ENCODE measurements at regions not wholly inside any gene's neighbourhood (a gene's known extent, or its start where the extent isn't known, plus 50 kb on each side); places are given as distances from the start of the nearest gene placed in this dataset.

DNA sequence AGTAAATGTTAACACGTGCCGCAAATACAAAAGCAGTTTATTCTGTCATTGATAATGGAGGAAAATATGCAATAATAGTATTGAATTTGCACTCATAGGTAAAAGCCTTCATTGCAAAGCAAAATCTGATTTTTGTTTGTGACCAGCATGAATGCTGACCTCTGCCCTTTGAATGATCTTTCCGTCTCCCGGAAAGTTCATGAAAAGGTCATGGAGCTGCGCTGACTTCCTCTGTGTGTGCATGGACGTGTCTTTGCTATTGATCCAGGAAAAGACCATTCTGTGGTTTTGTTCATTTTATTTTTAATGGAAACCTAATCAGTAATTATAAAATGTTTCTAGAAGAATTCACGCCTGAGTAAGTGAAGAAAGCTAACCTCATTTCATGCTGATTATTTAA is 320.0 kb downstream of the MTX2 start:
- no peaks in the 10 kb centered on the region for H3K36me3 ChIP-seq
- TF ChIP-seq, protein P1, sequence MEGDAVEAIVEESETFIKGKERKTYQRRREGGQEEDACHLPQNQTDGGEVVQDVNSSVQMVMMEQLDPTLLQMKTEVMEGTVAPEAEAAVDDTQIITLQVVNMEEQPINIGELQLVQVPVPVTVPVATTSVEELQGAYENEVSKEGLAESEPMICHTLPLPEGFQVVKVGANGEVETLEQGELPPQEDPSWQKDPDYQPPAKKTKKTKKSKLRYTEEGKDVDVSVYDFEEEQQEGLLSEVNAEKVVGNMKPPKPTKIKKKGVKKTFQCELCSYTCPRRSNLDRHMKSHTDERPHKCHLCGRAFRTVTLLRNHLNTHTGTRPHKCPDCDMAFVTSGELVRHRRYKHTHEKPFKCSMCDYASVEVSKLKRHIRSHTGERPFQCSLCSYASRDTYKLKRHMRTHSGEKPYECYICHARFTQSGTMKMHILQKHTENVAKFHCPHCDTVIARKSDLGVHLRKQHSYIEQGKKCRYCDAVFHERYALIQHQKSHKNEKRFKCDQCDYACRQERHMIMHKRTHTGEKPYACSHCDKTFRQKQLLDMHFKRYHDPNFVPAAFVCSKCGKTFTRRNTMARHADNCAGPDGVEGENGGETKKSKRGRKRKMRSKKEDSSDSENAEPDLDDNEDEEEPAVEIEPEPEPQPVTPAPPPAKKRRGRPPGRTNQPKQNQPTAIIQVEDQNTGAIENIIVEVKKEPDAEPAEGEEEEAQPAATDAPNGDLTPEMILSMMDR (IDR thresholded peaks at IDR 0.05): no peak
- TF ChIP-seq POLR2A (IDR thresholded peaks at IDR 0.05) (no peak), EP300 (IDR thresholded peaks at IDR 0.05) (no peak)
- WGBS, 2 donors: 45 to 55% methylated on average over 7 of the region's 7 CpGs
- H3K4me1 ChIP-seq: peaks cover 0 to 2% (median 0%) of the 10 kb centered on the region in 4 donors
- no peak overlapping the region for H3K4me3 ChIP-seq
- H3K27me3 ChIP-seq: peaks cover 0 to 4% of the 10 kb centered on the region in 2 donors
- DNase-seq (ENCODE audit: low spot score in 2 of 2): no peak
- no peak overlapping the region for H3K27ac ChIP-seq
- no peaks in the 10 kb centered on the region for H3K9me3 ChIP-seq

DNA sequence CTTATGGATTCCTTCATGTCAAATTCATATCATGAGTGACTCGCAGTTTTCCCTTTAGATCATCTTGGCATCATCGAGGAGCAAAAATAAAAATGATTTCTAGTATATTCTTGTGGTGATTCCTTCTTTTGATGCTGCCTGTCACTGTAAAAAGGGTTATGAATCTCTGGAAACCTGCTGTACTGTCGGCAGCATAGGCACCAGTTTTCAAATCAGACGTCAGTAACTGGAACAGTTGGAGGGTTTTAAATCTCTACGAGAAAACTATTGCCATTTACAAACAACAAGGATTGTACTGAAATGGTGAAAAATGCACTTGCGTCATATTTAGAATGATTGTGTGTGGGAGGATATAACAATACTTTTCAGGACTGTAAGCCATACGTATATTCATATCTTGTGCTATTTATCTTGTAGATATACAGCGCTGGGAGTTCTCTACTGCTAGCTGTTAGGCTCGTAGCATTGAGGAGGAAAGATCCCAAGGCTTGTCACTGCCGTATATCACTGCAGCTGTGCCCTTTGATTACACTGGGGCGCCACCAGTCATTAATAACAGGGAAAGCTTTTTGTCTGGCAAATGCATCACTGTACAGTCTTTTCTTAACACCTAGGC is 320.7 kb downstream of the MTX2 start:
- TF ChIP-seq, protein P1 (IDR thresholded peaks at IDR 0.05): no peak
- TF ChIP-seq POLR2A (IDR thresholded peaks at IDR 0.05): no peak
- no peak for TF ChIP-seq EP300 (IDR thresholded peaks at IDR 0.05)
- WGBS, 2 donors: 48 to 54% methylated on average over 11 of the region's 11 CpGs
- Histone ChIP-seq H3K4me1 (no peaks in the 10 kb centered on the region), H3K27ac (no peak overlapping the region), H3K27me3 (no peaks in the 10 kb centered on the region), H3K4me3 (no peak overlapping the region), H3K9me3 (no peaks in the 10 kb centered on the region), H3K36me3 (no peaks in the 10 kb centered on the region)
- no peak for DNase-seq (ENCODE audit: low spot score in 2 of 2)

- WGBS, 2 donors: 89 to 91% methylated on average over 6 of the region's 6 CpGs
- Histone ChIP-seq H3K36me3 (no peaks in the 10 kb centered on the region), H3K27me3 (no peaks in the 10 kb centered on the region), H3K4me3 (no peak overlapping the region), H3K27ac (no peak overlapping the region), H3K9me3 (no peaks in the 10 kb centered on the region), H3K4me1 (no peaks in the 10 kb centered on the region)
- TF ChIP-seq, protein P1 (IDR thresholded peaks at IDR 0.05): no peak
- TF ChIP-seq POLR2A (IDR thresholded peaks at IDR 0.05): no peak
- no peak for TF ChIP-seq EP300 (IDR thresholded peaks at IDR 0.05)
- no peak for DNase-seq (ENCODE audit: low spot score in 2 of 2)
Measured at GRCh38 chr2:176592216-176592615, 323.0 kb downstream of the MTX2 start.

- Histone ChIP-seq H3K27ac (no peak overlapping the region), H3K4me1 (no peaks in the 10 kb centered on the region), H3K36me3 (no peaks in the 10 kb centered on the region), H3K4me3 (no peak overlapping the region), H3K27me3 (no peaks in the 10 kb centered on the region), H3K9me3 (no peaks in the 10 kb centered on the region)
- no peak for DNase-seq (ENCODE audit: low spot score in 2 of 2)
- TF ChIP-seq EP300 (IDR thresholded peaks at IDR 0.05) (no peak), POLR2A (IDR thresholded peaks at IDR 0.05) (no peak)
- TF ChIP-seq, protein P1 (IDR thresholded peaks at IDR 0.05): no peak
- WGBS, 2 donors: 20 to 22% methylated on average over 3 of the region's 3 CpGs
Measured at GRCh38 chr2:176595986-176596385, 326.7 kb downstream of the MTX2 start.

GRCh38 chr2:176597916-176598315 is 328.7 kb downstream of the MTX2 start:
- H3K27me3 ChIP-seq: no peaks in the 10 kb centered on the region
- 51 to 65% methylated on average over 1 of the region's 1 CpG for WGBS, 2 donors
- H3K4me3 ChIP-seq: no peak overlapping the region
- H3K27ac ChIP-seq: no peak overlapping the region
- no peak for TF ChIP-seq EP300 (IDR thresholded peaks at IDR 0.05)
- TF ChIP-seq, protein P1 (IDR thresholded peaks at IDR 0.05): no peak
- TF ChIP-seq POLR2A (IDR thresholded peaks at IDR 0.05): no peak
- H3K4me1 ChIP-seq: no peaks in the 10 kb centered on the region
- no peaks in the 10 kb centered on the region for H3K36me3 ChIP-seq
- DNase-seq (ENCODE audit: low spot score in 2 of 2): no peak
- H3K9me3 ChIP-seq: no peaks in the 10 kb centered on the region
